ENCODE measurements at regions not wholly inside any gene's neighbourhood (a gene's known extent, or its start where the extent isn't known, plus 50 kb on each side); places are given as distances from the start of the nearest gene placed in this dataset.

DNA sequence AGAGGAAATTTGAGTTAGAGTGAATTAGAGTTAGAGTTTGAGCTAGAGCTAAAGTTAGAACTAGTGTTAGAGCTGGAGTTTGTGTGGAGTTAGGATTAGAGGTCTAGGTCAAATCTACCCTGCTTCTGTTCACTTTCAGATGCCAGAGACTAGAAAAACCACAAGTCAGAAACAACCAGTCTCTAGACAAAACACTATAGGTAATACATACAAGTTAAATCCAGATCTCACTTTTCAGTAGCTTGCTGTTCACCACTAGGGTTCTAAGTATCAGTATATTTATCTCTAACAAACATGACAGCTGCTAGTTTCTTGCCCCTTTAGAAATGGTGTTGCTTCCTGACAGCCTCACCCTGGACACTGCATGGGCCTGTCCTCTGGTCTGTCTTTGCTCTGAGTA lies 300.7 kb downstream of the ARAP2 start:
- Mint-ChIP-seq H3K27me3 (ENCODE audit: insufficient read depth, unreplicated experiment) (no peaks in the 10 kb centered on the region), H3K4me1 (ENCODE audit: low read depth, unreplicated experiment) (no peaks in the 10 kb centered on the region), H3K36me3 (ENCODE audit: insufficient read depth, unreplicated experiment) (no peaks in the 10 kb centered on the region), H3K27ac (ENCODE audit: unreplicated experiment) (no peak overlapping the region), H3K4me3 (ENCODE audit: unreplicated experiment) (no peak overlapping the region), H3K9me3 (ENCODE audit: unreplicated experiment) (no peaks in the 10 kb centered on the region)
- no peaks in the 10 kb centered on the region for H3K9me3 ChIP-seq
- TF ChIP-seq, protein P1, sequence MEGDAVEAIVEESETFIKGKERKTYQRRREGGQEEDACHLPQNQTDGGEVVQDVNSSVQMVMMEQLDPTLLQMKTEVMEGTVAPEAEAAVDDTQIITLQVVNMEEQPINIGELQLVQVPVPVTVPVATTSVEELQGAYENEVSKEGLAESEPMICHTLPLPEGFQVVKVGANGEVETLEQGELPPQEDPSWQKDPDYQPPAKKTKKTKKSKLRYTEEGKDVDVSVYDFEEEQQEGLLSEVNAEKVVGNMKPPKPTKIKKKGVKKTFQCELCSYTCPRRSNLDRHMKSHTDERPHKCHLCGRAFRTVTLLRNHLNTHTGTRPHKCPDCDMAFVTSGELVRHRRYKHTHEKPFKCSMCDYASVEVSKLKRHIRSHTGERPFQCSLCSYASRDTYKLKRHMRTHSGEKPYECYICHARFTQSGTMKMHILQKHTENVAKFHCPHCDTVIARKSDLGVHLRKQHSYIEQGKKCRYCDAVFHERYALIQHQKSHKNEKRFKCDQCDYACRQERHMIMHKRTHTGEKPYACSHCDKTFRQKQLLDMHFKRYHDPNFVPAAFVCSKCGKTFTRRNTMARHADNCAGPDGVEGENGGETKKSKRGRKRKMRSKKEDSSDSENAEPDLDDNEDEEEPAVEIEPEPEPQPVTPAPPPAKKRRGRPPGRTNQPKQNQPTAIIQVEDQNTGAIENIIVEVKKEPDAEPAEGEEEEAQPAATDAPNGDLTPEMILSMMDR (IDR thresholded peaks at IDR 0.05; ENCODE audit: insufficient read depth in 1 of 2, low read depth in 1 of 2, low read length in 1 of 2, severe bottlenecking in 1 of 2, unreplicated experiment in 1 of 2): no peak
- CTCF ChIA-PET: no interaction called here
- H3K27me3 ChIP-seq (replicated peaks; ENCODE audit: control insufficient read depth, insufficient read depth, low read length): no peaks in the 10 kb centered on the region
- no peaks in the 10 kb centered on the region for H3K4me1 ChIP-seq
- no peaks in the 10 kb centered on the region for H3K36me3 ChIP-seq (ENCODE audit: control insufficient read depth, insufficient read depth, low read length)
- DNase-seq: no peak
- intact Hi-C loops (cut with micrococcal nuclease; ENCODE audit: unreplicated experiment): no loop called here
- no TSS peak for BruUV-seq (replicated peaks)
- POLR2A ChIA-PET: no interaction called here
- no peak overlapping the region for H3K4me3 ChIP-seq (ENCODE audit: low read depth, low read length)

DNA sequence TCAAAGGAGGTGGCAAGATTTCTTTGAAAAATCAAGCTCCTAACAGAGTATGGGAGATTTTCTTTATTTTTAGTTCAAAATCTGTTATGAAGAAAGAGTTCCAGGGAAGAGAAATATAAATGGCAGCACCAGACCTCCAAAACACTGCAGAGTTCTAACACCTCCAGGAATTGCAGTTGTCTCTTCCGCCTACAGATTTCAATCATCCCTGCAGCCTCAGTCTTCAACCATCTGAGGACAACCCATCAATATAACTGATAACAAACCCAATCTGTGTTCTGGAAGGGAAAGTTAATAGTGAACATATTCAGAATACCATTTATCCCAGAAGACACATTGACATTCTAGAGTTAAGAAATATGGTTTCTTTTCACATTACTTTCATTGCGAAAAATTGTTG lies 296.1 kb downstream of the ARAP2 start:
- Mint-ChIP-seq H3K27me3 (ENCODE audit: insufficient read depth, unreplicated experiment) (no peaks in the 10 kb centered on the region), H3K9me3 (ENCODE audit: unreplicated experiment) (no peaks in the 10 kb centered on the region), H3K4me1 (ENCODE audit: low read depth, unreplicated experiment) (no peaks in the 10 kb centered on the region), H3K4me3 (ENCODE audit: unreplicated experiment) (no peak overlapping the region), H3K27ac (ENCODE audit: unreplicated experiment) (no peak overlapping the region), H3K36me3 (ENCODE audit: insufficient read depth, unreplicated experiment) (no peaks in the 10 kb centered on the region)
- ChIA-PET CTCF (no interaction called here), POLR2A (no interaction called here)
- no peaks in the 10 kb centered on the region for H3K4me1 ChIP-seq
- H3K9me3 ChIP-seq: no peaks in the 10 kb centered on the region
- no peak overlapping the region for H3K4me3 ChIP-seq (ENCODE audit: low read depth, low read length)
- intact Hi-C loops (cut with micrococcal nuclease; ENCODE audit: unreplicated experiment): no loop called here
- DNase-seq: no peak
- TF ChIP-seq, protein P1 (IDR thresholded peaks at IDR 0.05; ENCODE audit: insufficient read depth in 1 of 2, low read depth in 1 of 2, low read length in 1 of 2, severe bottlenecking in 1 of 2, unreplicated experiment in 1 of 2): no peak
- no TSS peak for BruUV-seq (replicated peaks)
- no peaks in the 10 kb centered on the region for H3K36me3 ChIP-seq (ENCODE audit: control insufficient read depth, insufficient read depth, low read length)
- no peaks in the 10 kb centered on the region for H3K27me3 ChIP-seq (replicated peaks; ENCODE audit: control insufficient read depth, insufficient read depth, low read length)

DNA sequence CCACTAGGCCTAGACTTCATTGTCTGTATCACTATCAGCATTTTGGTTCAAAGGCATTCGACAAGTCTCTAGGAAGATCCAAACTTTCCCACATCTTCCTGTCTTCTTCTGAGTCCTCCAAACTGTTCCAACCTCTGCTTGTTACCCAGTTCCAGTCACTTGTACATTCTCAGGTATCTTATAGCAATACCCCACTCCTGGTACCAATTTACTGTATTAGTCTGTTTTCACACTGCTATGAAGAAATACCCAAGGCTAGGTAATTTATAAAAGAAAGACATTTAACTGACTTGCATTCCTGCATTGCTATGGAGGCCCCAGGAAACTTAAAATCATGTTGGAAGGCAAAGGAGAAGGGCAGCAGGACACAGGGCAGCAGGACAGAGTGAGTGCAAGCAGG lies 293.9 kb downstream of the ARAP2 start:
- ChIA-PET POLR2A (no interaction called here), CTCF (no interaction called here)
- intact Hi-C loops (cut with micrococcal nuclease; ENCODE audit: unreplicated experiment): no loop called here
- Mint-ChIP-seq H3K4me3 (ENCODE audit: unreplicated experiment) (no peak overlapping the region), H3K4me1 (ENCODE audit: low read depth, unreplicated experiment) (no peaks in the 10 kb centered on the region), H3K27ac (ENCODE audit: unreplicated experiment) (no peak overlapping the region), H3K36me3 (ENCODE audit: insufficient read depth, unreplicated experiment) (no peaks in the 10 kb centered on the region), H3K27me3 (ENCODE audit: insufficient read depth, unreplicated experiment) (no peaks in the 10 kb centered on the region), H3K9me3 (ENCODE audit: unreplicated experiment) (no peaks in the 10 kb centered on the region)
- Histone ChIP-seq H3K9me3 (no peaks in the 10 kb centered on the region), H3K36me3 (ENCODE audit: control insufficient read depth, insufficient read depth, low read length) (no peaks in the 10 kb centered on the region), H3K4me3 (ENCODE audit: low read depth, low read length) (no peak overlapping the region), H3K4me1 (no peaks in the 10 kb centered on the region), H3K27me3 (replicated peaks; ENCODE audit: control insufficient read depth, insufficient read depth, low read length) (no peaks in the 10 kb centered on the region)
- no peak for DNase-seq
- BruUV-seq (replicated peaks): no TSS peak
- TF ChIP-seq, protein P1 (IDR thresholded peaks at IDR 0.05; ENCODE audit: insufficient read depth in 1 of 2, low read depth in 1 of 2, low read length in 1 of 2, severe bottlenecking in 1 of 2, unreplicated experiment in 1 of 2): no peak

Measured in Caco-2 (cell line).